CD4-positive, alpha-beta memory T cell (primary cell): ENCODE measurements at regions not wholly inside any gene's neighbourhood (a gene's known extent, or its start where the extent isn't known, plus 50 kb on each side); places are given as distances from the start of the nearest gene placed in this dataset.

ENCODE experiments used
- CTCF ChIA-PET: fragments of 350-600 bp; sonication (Branson Sonifier 250); formaldehyde crosslinking; loops from one replicate; lab custom pipeline; 2021; ENCODE audit warnings: inconsistent platforms; ENCODE audit not compliant: partially characterized antibody; lab: Charles Lee
- POLR2A ChIA-PET: fragments of 350-600 bp; sonication (Branson Sonifier 250); formaldehyde crosslinking; loops from one replicate; lab custom pipeline; 2021; ENCODE audit not compliant: partially characterized antibody; lab: Charles Lee
- DNase-seq, 5 donors: peaks; one replicate each; pipeline versions ENCODE4 v3.0.0 to v3.0.0-alpha.2; 2020 to 2022; ENCODE audit warnings: mixed read lengths in 1 of 5
- H3K27ac ChIP-seq: one replicate; pipeline ENCODE4 v1.7.0; 2013; ENCODE audit warnings: low read depth, low read length
- H3K27me3 ChIP-seq: 2 replicates; pipeline ENCODE4 v1.7.0; 2013; ENCODE audit warnings: mild to moderate bottlenecking, low read length, moderate library complexity; ENCODE audit not compliant: insufficient read depth
- H3K36me3 ChIP-seq: 2 replicates; pipeline ENCODE4 v1.7.0; 2013; ENCODE audit warnings: mild to moderate bottlenecking, low read length, moderate library complexity; ENCODE audit not compliant: insufficient read depth
- H3K4me1 ChIP-seq: 2 replicates; pipeline ENCODE4 v1.7.0; 2013; ENCODE audit warnings: mild to moderate bottlenecking, low read length, moderate library complexity; ENCODE audit not compliant: insufficient read depth
- H3K4me3 ChIP-seq, 2 donors: one replicate each; pipeline ENCODE4 v1.7.0; 2013; ENCODE audit warnings: low read length in 2 of 2, mild to moderate bottlenecking in 1 of 2
- H3K9me3 ChIP-seq, 2 donors: one replicate each; pipeline ENCODE4 v1.7.0; 2013; ENCODE audit warnings: low read length in 2 of 2, control low read depth in 1 of 2; ENCODE audit not compliant: control insufficient read depth in 1 of 2
- H3K27ac Mint-ChIP-seq, 7 donors: one replicate each; pipeline ENCODE4 v1.8.0; 2020 to 2021; ENCODE audit warnings: mixed read lengths in 7 of 7, mild to moderate bottlenecking in 6 of 7, inconsistent platforms in 3 of 7, moderate library complexity in 3 of 7
- H3K27me3 Mint-ChIP-seq, 2 donors: one replicate each; pipeline ENCODE4 v1.8.0; 2020 to 2021; ENCODE audit warnings: mixed read lengths in 2 of 2
- H3K36me3 Mint-ChIP-seq, 2 donors: one replicate each; pipeline ENCODE4 v1.8.0; 2020 to 2021; ENCODE audit warnings: mixed read lengths in 2 of 2, inconsistent platforms in 1 of 2, mild to moderate bottlenecking in 1 of 2
- H3K4me1 Mint-ChIP-seq, 4 donors: one replicate each; pipeline ENCODE4 v1.8.0; 2020 to 2021; ENCODE audit warnings: mixed read lengths in 4 of 4, mild to moderate bottlenecking in 1 of 4
- H3K4me3 Mint-ChIP-seq, 8 donors: one replicate each; pipeline ENCODE4 v1.8.0; 2020 to 2021; ENCODE audit warnings: mixed read lengths in 8 of 8, mild to moderate bottlenecking in 7 of 8, moderate library complexity in 6 of 8, inconsistent platforms in 3 of 8
- H3K9me3 Mint-ChIP-seq, 8 donors: one replicate each; pipeline ENCODE4 v1.8.0; 2020 to 2021; ENCODE audit warnings: mixed read lengths in 8 of 8, mild to moderate bottlenecking in 5 of 8, inconsistent platforms in 3 of 8, moderate library complexity in 1 of 8
- intact Hi-C: fragments of 100-400 bp; cut with micrococcal nuclease; formaldehyde crosslinking; loops from one replicate; pipeline ENCODE4 v1.15.1; 2023

DNA sequence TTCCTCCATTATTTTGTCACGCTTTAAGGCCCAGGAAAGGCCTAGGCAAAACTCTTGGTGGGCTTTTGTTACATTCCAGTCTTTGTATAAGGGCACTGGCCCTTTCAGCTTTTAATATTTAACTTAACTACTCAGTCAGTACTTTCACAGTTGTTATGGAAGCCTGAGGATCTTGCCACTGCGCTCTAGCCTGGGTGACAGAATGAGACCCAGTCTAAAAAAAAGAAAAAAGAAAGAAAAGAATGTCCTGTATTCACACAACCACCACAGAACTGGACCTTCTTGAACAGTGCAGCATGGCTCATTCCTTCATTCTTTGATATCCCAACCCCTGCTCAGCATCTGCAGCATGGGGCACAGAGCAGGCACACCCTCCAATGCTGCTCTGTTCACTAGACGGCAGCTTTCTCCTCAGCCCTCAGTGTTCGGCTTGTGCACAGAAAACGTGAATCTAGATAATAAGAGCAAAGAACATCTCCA is 59.6 kb upstream of the EPCAM start:
- no peaks in the 10 kb centered on the region for H3K4me1 Mint-ChIP-seq
- no peak overlapping the region for H3K27ac ChIP-seq

DNA sequence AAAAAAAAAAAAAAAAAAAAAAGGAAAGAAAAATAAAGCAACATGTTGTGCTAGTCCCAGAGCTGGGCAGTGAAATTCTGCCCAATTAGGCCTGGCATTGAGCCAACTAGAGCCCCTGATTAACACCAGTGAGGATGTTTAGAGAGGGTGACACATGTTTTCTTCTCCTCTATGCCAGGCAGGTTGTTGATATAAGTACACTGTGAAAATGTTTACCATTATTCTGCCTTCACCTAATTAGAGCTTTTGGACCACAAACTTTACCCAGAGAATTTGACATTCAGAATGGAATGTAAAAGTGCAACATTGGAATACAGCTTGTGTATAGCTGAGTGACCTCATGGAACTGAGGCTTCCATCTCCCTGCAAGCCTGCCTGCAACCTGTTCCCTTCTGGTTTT is 62.0 kb upstream of the EPCAM start:
- Mint-ChIP-seq H3K4me3 (no peak overlapping the region), H3K27ac (no peak overlapping the region), H3K27me3 (peaks cover 16 to 21% of the 10 kb centered on the region in 2 donors), H3K36me3 (no peaks in the 10 kb centered on the region), H3K9me3 (peaks cover 0 to 2% (median 0%) of the 10 kb centered on the region in 8 donors), H3K4me1 (no peaks in the 10 kb centered on the region)
- no peak overlapping the region for H3K4me3 ChIP-seq
- no peaks in the 10 kb centered on the region for H3K27me3 ChIP-seq
- H3K36me3 ChIP-seq, result no peaks in the 10 kb centered on the region
- no peaks in the 10 kb centered on the region for H3K4me1 ChIP-seq
- POLR2A ChIA-PET, result no interaction called here
- CTCF ChIA-PET, result interaction anchor here (0.6 to 2.1 kb wide), 2 partner anchors 16 to 377 kb away, joined by 3 to 8 read pairs; no protein-coding TSS in a partner anchor
- DNase-seq, result no peak
- intact Hi-C loops, result no loop called here
- no peaks in the 10 kb centered on the region for H3K9me3 ChIP-seq
- H3K27ac ChIP-seq, result no peak overlapping the region

More for the DNA sequence above, 59.6 kb upstream of the EPCAM start:
- ChIA-PET CTCF (no interaction called here), POLR2A (no interaction called here)
- Mint-ChIP-seq H3K27ac (no peak overlapping the region), H3K27me3 (peaks cover 12% of the 10 kb centered on the region in 2 donors), H3K36me3 (no peaks in the 10 kb centered on the region), H3K4me3 (no peak overlapping the region), H3K9me3 (peaks cover 0 to 2% (median 0%) of the 10 kb centered on the region in 8 donors)
- Histone ChIP-seq H3K4me1 (no peaks in the 10 kb centered on the region), H3K4me3 (no peak overlapping the region), H3K36me3 (no peaks in the 10 kb centered on the region), H3K27me3 (no peaks in the 10 kb centered on the region), H3K9me3 (no peaks in the 10 kb centered on the region)
- intact Hi-C loops, result no loop called here
- no peak for DNase-seq

DNA sequence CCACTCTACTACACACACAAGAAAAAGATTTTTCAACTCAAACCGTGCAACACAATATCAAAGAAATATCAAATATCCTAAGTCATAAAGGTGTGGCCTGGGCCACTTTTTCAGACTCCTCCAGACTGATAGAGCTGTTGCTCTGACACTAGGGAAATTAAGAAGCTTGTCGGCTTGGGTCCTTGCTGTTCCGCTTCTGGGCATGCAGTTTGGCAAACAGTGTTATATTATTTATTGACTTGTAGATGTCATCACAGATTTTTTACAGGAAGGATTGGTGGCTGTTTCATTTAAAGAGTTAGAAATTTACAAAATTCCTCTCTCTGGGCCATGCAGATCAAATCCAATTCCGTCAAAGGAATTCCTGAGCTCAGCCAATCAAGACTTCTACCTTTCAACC is 64.5 kb upstream of the EPCAM start:
- H3K4me1 ChIP-seq, result peaks cover 6% of the 10 kb centered on the region
- H3K4me3 ChIP-seq, result no peak overlapping the region
- H3K27ac Mint-ChIP-seq, result no peak overlapping the region
- no peak for DNase-seq
- H3K27ac ChIP-seq, result no peak overlapping the region
- H3K9me3 Mint-ChIP-seq, result peaks cover 0 to 2% (median 0%) of the 10 kb centered on the region in 8 donors
- H3K36me3 ChIP-seq, result no peaks in the 10 kb centered on the region
- no peaks in the 10 kb centered on the region for H3K36me3 Mint-ChIP-seq
- H3K27me3 ChIP-seq, result no peaks in the 10 kb centered on the region
- H3K9me3 ChIP-seq, result no peaks in the 10 kb centered on the region
- ChIA-PET POLR2A (no interaction called here), CTCF (no interaction called here)
- intact Hi-C loops, result no loop called here
- H3K4me3 Mint-ChIP-seq, result no peak overlapping the region
- H3K27me3 Mint-ChIP-seq, result peaks cover 19 to 26% of the 10 kb centered on the region in 2 donors
- H3K4me1 Mint-ChIP-seq, result peaks cover 6 to 13% (median 11%) of the 10 kb centered on the region in 4 donors

DNA sequence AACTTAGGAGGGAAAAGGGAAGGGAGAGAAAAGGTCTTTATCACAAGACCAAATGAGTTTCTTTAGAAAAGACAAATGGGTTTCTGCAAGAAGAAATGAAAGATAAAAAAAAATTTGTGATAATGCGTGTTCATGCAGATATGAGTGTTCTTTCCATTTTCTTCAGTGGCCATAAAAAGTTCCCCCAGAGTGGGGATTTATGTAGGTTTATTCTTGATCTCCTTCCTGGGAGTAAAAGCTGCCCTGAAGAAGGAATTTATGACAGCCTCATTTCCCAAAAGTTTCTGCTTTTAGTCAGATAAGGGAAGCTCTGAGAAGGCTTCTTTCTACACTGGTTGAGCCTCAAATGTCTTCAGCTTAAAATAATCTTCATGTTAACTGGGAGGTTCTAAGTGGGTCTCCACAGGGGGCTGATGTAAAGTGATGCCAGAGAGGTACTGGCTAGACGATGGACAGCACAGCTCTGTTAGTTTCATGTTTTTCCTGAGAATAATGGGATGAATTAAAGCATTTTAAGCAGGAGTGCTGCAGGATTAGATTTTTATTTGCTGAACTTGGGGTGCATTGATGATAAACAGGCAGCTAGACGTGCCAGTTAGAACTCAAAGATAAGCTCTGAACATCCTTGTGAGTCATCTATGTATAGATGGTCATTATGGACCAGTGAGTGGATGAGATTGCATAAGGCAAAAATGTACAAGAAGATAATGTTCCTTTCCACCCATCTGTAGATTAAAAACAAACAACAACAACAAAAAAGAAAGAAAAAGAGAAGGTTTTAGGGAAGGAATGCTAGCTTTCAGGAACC is 65.6 kb upstream of the EPCAM start:
- DNase-seq, result no peak
- H3K27me3 ChIP-seq, result no peaks in the 10 kb centered on the region
- no peaks in the 10 kb centered on the region for H3K9me3 ChIP-seq
- Mint-ChIP-seq H3K9me3 (peaks cover 0 to 2% (median 0%) of the 10 kb centered on the region in 8 donors), H3K4me1 (peaks cover 6 to 13% (median 11%) of the 10 kb centered on the region in 4 donors), H3K27ac (no peak overlapping the region), H3K27me3 (peaks cover 22 to 25% of the 10 kb centered on the region in 2 donors), H3K4me3 (no peak overlapping the region), H3K36me3 (no peaks in the 10 kb centered on the region)
- peaks cover 6% of the 10 kb centered on the region for H3K4me1 ChIP-seq
- POLR2A ChIA-PET, result no interaction called here
- intact Hi-C loops, result no loop called here
- no peak overlapping the region for H3K4me3 ChIP-seq
- H3K27ac ChIP-seq, result no peak overlapping the region
- CTCF ChIA-PET, result interaction anchor here (1.5 kb wide), 1 partner anchor 19 kb away, joined by 3 read pairs; no protein-coding TSS in a partner anchor
- no peaks in the 10 kb centered on the region for H3K36me3 ChIP-seq

DNA sequence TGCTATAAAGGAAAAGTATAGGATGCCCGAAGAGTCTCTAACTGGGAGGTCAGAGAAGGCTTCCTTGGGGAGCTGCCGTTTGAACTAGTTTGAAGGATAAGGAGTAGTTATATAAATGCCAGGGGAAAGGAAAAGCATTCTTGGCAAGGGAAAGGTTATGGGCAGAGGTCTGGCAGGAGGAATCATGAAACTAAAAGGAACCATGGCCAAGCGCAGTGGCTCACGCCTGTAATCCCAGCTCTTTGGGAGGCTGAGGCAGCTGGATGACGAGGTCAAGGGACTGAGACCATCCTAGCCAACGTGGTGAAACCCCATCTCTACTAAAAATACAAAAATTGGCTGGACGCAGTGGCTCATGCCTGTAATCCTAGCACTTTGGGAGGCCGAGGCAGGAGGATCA is 66.8 kb upstream of the EPCAM start:
- CTCF ChIA-PET, result interaction anchor here (1.5 kb wide), 1 partner anchor 21 kb away, joined by 3 read pairs; no protein-coding TSS in a partner anchor
- intact Hi-C loops, result no loop called here

DNA sequence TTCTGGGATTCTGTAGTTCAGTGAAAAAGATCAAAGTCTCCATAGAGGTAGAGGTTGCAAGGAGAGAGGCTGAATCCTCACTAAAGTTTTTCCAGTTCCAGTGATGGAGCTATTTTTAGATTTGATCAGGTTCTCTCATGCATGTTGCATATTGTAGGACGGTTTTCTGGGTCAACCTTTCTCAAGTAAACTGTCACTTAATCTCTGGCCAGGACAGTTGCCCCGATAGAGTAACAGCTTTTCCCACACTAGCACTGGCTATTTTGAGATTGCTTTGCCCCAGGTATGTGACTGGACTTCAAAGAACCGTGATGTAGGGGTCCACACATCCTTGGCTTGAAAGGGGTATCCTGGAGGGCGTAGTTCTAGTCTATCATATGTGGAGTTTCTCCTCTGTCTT is 67.4 kb upstream of the EPCAM start:
- ChIA-PET CTCF (interaction anchor here (1.7 kb wide), 1 partner anchor 10 kb away, joined by 4 read pairs; no protein-coding TSS in a partner anchor), POLR2A (no interaction called here)
- H3K4me1 ChIP-seq, result peaks cover 6% of the 10 kb centered on the region
- no peaks in the 10 kb centered on the region for H3K27me3 ChIP-seq
- H3K4me1 Mint-ChIP-seq, result peaks cover 6 to 13% (median 11%) of the 10 kb centered on the region in 4 donors
- H3K36me3 ChIP-seq, result no peaks in the 10 kb centered on the region
- H3K9me3 ChIP-seq, result no peaks in the 10 kb centered on the region
- no peak overlapping the region for H3K27ac Mint-ChIP-seq
- H3K27me3 Mint-ChIP-seq, result peaks cover 21 to 22% of the 10 kb centered on the region in 2 donors
- H3K4me3 ChIP-seq, result no peak overlapping the region
- no peak for DNase-seq
- no peak overlapping the region for H3K27ac ChIP-seq
- no peaks in the 10 kb centered on the region for H3K36me3 Mint-ChIP-seq
- no peak overlapping the region for H3K4me3 Mint-ChIP-seq
- intact Hi-C loops, result no loop called here
- H3K9me3 Mint-ChIP-seq, result peaks cover 0 to 2% (median 0%) of the 10 kb centered on the region in 8 donors

More for the DNA sequence above, 66.8 kb upstream of the EPCAM start:
- Histone ChIP-seq H3K27me3 (no peaks in the 10 kb centered on the region), H3K4me3 (no peak overlapping the region), H3K27ac (no peak overlapping the region), H3K36me3 (no peaks in the 10 kb centered on the region), H3K9me3 (no peaks in the 10 kb centered on the region), H3K4me1 (peaks cover 6% of the 10 kb centered on the region)
- H3K27me3 Mint-ChIP-seq, result peaks cover 21 to 22% of the 10 kb centered on the region in 2 donors
- DNase-seq, result no peak
- peaks cover 6 to 13% (median 11%) of the 10 kb centered on the region in 4 donors for H3K4me1 Mint-ChIP-seq
- POLR2A ChIA-PET, result no interaction called here
- no peaks in the 10 kb centered on the region for H3K36me3 Mint-ChIP-seq
- no peak overlapping the region for H3K27ac Mint-ChIP-seq
- H3K9me3 Mint-ChIP-seq, result peaks cover 0 to 2% (median 0%) of the 10 kb centered on the region in 8 donors
- H3K4me3 Mint-ChIP-seq, result no peak overlapping the region

DNA sequence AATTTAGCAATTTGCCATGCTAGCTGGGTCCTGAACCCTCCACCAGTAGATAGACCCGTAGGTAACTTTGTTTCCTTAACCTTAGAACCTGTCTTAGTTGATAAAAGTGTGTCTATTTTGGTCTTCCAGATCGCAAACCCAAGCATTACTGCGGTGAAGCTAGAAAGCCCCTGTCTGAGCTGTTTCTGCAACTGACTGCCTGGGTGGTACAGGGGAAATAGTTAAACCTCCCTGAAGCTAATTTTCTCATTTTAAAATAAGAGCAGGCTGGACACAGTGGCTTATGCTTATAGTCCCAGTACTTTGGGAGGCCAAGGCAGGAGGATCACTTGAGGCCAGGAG is 67.9 kb upstream of the EPCAM start:
- ChIA-PET CTCF (interaction anchor here (0.8 to 1.7 kb wide), 2 partner anchors 9 to 34 kb away, joined by 3 to 4 read pairs; no protein-coding TSS in a partner anchor), POLR2A (no interaction called here)
- Mint-ChIP-seq H3K27me3 (peaks cover 17 to 20% of the 10 kb centered on the region in 2 donors), H3K4me1 (peaks cover 6 to 13% (median 11%) of the 10 kb centered on the region in 4 donors), H3K36me3 (no peaks in the 10 kb centered on the region), H3K9me3 (peaks cover 0 to 2% (median 0%) of the 10 kb centered on the region in 8 donors), H3K4me3 (no peak overlapping the region), H3K27ac (no peak overlapping the region)
- intact Hi-C loops, result no loop called here
- H3K27ac ChIP-seq, result no peak overlapping the region
- no peaks in the 10 kb centered on the region for H3K27me3 ChIP-seq
- no peak for DNase-seq
- peaks cover 6% of the 10 kb centered on the region for H3K4me1 ChIP-seq
- no peaks in the 10 kb centered on the region for H3K36me3 ChIP-seq
- H3K4me3 ChIP-seq, result no peak overlapping the region
- H3K9me3 ChIP-seq, result no peaks in the 10 kb centered on the region
